ENCODE measurements at regions not wholly inside any gene's neighbourhood (a gene's known extent, or its start where the extent isn't known, plus 50 kb on each side); places are given as distances from the start of the nearest gene placed in this dataset.
"Not testable (repeated sequence)": the region's sequence is repeated elsewhere in the genome, so short reads cannot be mapped to it uniquely, and the experiment has no call there.

DNA sequence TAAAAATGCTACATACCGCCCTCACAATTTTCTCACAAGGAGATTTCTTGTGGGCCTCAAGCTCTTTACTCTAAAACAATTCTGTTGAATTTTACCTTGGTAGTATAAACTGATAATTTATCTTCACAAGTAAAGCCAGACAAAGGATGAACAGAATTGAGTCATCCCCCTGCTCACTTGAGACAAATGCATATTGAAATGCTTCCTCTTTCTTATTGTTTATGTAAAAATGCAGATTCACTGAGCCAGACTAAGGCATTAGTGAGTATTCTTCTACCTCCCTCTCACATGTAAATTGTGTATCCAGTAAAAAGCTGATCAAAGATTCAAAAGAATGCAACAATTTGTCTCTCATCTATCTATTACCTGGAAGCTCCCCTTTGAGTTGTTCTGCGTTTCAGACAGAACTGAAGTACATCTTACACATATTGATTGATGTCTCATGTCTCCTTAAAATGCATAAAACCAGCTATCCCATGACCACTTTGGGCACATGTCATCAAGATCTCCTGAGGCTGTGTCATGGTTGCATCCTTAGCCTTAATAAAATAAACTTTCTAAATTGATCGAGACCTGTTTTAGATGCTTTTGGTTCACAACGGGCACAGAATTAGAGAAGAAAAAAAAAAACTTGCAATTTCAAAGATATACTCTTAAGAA lies 743.1 kb upstream of the B3GALT2 start:
- DNase-seq, result no peak

DNA sequence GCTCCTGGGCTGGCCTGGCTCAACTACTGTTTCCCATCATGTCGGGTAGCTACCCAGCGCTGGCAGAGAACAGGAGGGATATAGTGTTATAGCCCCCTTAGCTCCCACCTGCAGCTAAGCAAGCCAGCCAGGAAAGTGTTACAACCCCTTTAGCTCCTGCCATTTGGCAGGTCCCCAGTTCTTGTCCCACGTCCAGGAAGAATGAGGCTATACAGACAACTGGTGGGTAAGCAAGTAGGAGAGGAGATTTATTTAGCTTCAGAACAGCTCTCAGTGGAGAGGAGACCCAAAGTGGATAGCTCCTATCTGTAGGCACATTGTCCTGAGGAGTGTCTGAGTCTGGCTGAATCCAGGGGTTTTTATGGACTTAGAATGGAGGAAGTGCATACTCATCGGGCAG lies 741.1 kb upstream of the B3GALT2 start:
- no peak for DNase-seq

DNA sequence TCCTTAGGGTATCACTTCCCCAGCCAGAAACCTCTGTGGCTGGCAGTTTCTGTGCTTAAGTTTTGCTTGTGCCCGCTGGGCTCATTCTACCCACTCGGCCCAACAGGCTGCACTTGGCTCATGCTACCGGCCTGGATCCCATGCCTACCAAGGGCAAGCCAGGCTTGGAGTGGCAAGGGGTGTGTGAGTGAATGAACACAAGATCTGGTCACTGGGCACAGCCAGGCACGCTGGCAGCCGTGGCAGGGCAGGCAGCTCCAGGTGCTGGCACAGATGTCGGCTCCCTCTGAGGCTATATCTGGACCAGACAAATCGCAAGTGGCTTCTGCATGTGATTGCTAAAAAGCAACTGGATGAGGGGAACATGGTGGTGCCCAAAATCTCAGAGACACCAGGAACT lies 740.5 kb upstream of the B3GALT2 start:
- DNase-seq, result no peak

DNA sequence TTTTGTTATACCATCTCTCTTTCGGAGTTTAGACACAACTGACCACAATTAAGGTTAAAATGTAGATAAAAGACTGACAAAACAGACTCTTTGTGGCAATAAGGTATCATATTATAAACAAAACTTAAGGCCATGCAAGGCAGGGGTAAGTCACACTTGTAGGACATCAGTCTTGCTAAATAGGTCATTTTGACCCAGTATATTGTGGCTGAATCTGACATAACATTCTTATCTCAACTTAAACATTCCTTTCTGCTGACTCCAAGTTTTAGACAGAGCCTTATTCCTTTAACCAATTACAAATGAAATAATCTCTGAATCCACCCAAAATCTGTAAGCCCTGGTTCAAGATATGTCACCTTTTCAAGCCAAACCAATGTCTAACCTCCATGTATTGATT lies 733.4 kb upstream of the B3GALT2 start:
- no peak for DNase-seq

DNA sequence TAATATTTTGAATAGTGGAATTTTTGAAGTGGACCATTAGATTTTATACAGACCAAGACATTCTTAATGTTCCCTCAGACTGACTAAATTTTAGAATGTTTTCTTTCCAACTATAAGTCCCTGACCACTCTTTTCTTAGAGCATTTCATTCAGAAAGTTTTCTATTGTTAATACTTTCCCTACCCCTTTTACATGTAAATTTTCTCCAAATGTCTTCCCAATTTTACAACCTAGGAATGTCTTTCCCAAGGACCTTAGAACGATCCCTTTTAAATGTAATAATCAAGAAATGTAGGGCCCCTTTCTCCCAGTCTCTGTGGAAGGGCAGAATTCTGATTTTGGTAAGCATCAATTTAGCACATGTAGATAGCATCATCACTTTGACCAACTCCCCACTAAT lies 730.0 kb upstream of the B3GALT2 start:
- DNase-seq, result no peak

DNA sequence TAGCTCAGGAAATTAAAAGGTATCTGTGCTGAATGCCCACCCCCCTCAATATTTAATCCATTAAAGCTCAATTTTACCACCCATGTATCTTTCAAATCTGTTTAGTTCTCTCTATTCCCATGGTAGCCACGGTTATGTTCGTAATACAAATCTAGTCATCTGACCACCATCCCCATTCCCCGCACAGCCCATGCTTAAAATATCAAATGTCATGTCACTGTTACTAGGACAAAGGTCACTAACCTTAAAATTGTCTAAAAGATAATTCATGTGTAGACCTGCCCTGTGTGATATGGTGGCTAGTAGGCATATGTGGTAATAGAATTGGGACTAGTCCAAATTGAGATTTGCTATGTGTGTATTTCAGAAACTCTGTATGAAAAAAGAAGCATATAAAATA lies 728.5 kb upstream of the B3GALT2 start:
- no peak for DNase-seq

DNA sequence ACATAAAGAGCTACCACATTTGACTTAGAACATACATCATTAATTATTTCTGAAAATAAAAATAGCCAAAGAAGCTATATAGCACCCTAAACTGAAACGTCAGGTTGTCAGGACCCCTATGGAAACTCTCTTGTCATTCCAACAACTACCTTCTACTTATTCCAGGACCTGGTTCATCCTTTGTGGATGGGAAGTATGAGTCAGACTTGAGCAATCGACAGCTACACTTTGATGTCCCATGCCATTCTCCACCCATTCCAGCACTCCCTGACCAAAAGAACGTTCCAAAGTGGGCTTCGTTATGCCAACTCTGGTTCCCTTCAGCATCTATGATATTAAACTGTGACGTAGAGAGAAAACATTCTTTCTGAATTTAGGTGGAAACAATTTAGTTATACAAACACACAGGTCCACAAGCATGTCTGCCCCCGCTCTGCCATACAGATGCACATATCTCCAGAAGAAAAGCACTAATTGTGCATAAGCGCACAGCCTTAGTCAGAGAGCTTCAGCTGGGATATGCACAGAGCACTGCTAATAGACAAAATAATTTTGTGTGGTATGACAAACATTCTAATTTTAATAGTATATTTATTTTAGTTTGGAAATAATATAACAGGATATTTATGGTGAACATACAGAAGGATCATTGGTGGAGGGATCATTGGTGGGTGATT lies 723.1 kb upstream of the B3GALT2 start:
- DNase-seq, result no peak

DNA sequence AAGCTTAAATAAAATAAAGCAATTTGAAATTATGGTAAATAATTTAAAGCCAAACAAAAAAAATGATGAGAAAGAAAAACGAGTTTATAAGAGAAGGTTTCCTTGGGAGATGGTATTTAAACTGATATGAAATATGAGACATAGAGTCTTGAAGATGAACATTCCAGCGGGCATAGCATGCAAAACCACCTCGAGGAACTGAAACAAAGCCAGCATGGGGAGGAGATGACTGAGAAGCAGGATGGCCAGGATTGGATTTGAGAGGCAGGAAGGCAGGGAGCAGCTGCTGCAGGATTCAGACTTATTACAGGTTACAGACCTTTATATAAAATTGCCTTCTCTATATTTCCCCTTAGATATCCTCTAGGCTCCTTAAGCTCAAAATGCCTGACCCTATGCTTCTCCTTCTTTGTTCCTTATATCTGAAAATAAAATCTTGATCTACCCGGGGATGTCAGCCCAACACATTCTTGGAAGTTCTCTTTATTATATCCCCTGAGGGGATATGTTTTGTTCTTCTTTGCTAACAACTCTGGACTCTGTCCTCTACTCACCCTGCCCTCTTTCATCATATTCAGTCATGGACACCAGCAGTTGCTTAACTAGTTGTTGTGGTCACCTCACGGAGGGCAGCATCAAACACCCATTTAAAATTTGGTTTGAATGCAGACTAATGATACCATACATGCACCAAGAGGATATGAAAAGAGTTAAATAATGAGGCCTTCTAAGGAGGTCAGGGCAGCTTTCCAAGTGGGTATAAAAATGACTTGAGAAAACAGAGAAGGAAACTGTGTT lies 719.1 kb upstream of the B3GALT2 start:
- no peak for DNase-seq

DNA sequence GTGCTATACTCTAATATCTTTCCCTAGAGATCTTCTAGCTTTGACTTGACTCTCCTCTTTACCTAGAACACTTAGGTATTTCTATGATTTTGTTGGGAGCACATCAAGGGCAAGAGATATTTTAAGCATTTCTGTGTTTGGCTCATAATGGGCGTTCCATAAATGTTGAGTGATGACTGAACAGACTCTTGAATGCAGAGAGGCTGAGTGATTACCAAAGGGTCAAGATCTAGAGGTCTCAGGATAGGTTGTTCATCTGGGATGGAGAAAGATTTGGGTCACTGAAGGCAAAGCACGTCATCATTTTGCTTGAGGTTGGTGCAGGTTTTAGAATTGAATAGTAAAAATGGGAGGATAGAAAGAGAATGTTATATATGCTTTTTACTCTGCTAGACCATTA lies 705.4 kb upstream of the B3GALT2 start:
- DNase-seq, result no peak

DNA sequence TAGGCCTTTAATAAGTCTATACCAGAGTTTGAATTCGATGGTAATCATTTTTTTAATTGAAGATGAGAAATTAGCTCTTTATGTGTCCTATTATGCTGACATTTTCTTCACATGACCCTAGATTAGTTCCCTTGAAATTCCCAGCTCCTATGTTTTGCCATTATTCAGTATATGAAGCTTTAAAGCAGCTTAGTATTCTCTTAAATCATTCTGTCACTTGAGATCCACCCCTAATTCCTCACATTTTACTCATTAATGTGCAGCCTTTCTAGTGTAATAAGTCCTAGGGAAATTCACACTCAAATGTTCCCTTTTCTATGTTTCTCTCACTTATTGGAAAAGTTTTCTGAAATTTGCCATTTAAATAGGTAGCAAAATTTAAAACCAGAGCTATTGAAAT lies 704.5 kb upstream of the B3GALT2 start:
- no peak for DNase-seq

DNA sequence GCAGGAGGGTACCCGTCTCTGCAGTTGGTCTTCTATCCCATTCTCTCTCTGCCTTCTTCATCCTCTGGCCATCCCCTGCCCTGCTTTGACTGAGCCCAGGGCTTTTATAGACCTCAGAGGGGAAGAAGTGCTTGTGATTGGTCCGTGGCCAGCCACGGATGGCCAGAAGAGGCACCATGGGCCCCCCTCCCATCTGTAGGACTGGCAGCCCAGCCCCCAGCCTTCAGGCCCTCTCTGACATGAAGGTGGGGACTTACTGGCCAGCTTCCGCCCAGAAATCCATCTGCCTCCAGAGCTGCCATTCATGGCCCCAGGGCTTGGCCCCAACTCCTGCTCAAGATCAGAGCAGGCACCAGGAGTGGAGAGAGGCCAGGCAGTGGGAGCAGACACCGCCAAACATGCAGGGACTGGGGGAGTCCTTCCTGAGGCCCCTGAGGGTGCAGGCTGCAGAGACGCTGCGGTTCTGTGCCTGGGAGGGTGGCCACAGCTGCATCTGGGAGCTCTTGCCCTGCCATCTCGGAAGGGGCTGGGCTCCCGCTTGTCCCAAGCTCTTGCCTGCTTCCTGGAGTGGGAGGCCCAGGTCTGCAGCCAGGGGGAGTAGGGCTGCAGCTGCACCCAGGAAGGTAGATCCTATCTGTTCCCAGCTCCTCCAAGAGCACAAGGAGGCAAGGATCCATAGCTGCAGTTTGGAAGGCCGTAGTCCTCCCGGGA lies 698.6 kb upstream of the B3GALT2 start:
- DNase-seq, result no peak

DNA sequence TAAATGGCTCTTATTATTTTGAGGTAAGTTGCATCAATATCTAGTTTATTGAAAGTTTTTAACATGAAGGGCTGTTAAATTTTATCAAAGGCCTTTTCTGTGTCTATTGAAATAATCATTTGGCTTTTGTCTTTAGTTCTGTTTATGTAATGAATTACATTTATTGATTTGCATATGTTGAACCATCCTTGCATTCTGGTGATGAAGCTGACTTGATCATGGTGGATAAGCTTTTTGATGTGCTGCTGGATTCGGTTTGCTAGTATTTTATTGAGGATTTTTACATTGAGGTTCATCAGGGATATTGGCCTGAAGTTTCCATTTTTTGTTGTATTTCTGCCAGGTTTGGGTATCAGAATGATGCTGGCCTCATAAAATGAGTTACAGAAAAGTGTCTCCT lies 691.5 kb upstream of the B3GALT2 start:
- not testable (repeated sequence) for DNase-seq

DNA sequence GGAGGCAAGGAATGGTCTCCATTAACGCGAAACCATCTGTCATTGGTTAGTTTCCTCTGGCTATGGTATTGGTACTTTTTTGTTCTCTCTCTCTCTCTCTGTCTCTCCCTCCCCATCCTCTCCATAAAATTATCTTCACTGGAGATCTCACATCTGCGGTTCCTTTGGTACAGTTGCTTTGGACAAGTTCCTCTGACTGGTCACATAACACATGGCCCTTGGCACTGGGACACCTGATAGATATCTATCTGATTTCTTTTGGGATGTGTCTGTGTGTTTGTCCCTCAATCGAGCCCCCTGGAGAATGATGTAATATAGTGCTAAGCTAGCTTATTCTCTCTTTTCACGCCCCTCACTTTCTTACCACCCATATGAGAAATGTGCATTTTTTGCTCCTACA lies 682.0 kb upstream of the B3GALT2 start:
- DNase-seq, result no peak

DNA sequence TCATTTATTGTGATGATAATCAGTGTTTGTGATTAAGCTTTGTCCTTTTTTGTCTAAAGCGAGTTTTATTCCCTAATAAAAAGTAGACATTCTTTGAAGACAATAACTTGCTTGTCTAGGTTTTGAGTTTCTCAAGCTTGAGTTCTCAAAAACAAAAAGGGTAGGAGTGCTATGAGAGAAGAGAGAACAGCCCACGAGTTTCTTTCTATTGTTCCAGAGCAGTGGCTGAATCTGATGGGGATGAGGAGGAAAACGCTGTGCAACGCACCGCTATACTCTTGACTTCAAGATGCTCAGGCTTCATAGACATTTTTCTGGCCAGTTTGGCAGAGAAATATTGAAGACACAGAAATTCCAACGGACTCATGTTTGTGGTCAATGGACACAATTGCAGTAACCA lies 669.8 kb upstream of the B3GALT2 start:
- DNase-seq, result no peak

DNA sequence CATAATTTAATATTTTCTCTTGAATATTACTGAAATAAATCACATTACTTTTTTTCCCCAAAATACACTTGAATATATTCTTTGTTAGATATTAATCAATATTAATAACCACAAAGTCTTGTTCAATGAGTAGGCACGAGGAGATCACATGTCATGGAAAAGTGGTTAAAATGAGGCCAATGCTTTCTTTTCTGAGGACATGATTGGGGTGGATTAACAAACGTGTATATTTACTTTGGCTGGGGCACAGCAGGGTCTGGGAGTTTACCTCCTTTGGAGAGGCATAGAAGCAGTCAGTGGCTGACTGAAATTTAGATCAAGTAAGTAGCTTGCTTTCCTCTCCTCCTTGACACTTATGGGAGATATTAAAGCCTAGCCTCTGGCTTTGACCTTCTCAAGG lies 664.3 kb upstream of the B3GALT2 start:
- no peak for DNase-seq

DNA sequence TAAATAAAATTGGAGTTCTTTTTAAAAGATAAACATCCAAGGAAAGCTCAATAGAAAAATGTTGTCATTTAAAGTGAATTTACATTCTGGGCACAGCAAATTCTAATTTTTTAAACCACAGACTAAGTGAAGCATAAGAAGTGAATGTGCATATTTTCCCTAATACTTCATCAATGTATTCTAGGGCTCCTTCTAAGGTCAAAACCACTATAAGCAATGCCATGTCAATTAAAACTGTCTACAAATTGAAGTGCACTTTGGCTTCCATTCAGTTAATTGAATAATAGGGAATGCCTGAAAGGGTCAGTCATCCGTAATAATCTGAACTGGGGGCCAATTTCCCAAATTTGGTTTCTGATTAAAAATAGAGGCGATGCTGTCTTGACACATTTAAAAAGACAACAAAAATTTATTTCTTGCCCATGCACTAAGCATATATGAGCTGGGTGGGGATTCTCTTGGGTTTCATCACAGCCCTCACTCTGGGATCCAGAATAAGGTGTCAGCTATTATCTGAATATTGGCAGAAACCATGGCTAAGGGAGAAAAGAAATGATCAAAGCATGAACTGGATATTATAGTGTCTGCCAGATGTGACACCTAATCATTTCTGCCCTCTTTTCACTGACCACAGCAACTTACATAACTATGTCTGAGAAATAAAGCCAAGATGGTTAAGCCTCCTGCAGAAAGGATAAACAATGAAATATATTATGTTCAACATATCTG lies 660.6 kb upstream of the B3GALT2 start:
- DNase-seq, result no peak

DNA sequence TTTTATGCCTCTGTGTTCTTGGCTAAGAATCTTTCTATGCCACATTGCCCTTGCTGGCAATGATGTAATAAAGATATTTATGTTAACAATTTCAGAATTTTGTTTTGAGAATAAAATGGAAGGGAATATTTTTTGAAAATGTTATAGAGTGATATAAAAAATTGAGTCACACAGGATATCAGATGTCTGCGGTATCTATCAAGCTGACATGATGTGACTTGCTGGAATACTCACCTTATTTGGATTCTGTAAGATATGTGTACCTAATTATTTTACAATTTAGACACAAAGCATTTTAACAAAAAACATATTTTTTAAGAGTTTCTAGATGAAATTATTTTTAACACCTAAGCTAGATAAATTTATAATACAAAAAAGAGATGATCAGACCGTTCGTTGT lies 660.0 kb upstream of the B3GALT2 start:
- DNase-seq, result no peak

DNA sequence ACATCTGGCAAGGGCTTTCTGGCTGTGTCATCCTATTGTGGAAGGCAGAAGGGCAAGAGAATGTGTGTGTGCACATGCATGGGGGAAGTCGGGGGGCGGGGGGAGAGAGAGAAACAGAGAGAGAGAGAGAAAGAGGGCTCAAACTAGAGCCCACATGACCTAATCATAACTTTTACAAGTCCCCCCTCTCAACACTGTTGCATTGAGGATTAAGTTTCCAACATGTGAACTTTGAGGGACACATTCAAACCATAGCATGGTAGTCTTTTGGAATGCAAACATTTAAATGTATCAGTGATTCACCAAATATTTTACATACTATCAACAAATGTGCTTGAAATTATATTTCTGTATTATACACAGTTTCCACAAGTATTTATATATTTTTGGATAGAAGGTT lies 655.4 kb upstream of the B3GALT2 start:
- DNase-seq, result no peak

DNA sequence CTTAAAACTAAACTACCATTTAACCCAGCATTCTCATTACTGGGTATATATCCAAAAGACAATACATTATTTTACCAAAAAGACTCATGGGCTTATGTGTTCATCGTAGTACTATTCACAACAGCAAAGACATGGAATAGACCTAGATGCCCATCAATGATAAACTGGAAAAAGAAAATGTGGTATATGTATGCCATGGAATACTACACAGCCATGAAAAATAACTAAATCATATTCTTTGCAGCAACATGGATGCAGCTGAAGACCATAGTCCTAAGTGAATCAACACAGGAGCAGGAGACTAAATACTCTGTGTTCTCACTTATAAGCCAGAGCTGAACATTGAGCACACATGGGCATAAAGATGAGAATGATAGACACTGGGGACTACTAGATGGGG lies 645.1 kb upstream of the B3GALT2 start:
- no peak for DNase-seq

DNA sequence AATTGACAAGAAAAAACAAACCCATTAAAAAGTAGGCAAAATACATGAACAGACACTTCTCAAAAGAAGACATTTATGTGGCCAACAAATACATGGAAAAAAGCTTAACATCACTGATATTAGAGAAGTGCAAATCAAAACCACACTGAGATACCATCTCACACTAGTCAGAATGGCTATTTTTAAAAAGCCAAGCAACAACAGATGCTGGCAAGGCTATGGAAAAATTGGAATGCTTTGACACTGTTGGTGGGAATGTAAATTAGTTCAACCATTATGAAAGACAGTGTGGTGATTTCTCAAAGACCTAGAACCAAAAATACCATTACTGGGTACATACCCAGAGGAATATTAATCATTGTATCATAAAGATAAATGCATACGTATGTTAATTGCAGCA lies 641.1 kb upstream of the B3GALT2 start:
- no peak for DNase-seq

DNA sequence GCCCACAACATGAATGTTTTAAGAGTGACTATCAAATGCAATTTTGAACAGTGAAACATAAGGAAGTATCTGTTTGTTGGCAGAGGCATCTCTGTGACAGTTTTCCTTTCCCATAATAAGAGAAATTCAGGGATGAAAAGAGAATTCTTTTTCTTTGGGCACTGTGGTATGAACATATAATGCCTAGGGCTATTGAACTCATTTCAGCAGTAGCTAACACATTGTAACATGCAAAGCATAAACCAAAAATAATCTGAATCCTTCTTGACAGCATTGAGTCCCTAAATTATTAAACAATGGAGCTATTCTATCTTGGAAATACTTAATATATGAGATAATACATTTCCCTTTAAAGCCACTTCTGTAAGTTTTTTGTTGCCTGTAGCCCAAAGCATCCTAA lies 633.0 kb upstream of the B3GALT2 start:
- no peak for DNase-seq

DNA sequence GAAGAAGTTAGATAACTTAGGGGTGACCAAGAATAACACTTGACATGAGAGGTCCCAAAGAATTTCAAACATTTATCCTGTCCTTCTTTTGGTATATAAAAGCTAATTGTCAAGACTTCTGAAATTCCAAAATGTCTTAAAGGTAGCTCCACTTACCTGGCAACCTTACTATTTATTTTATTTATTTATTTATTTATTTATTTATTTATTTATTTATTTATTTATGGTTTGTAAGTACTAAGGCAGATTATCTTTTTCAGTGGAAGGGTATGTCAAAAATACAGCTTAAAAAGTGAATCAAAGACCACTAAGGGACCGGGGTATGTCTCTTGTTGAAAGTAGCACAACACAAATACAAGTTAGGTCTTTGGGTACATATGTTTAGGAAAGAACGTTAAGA lies 620.8 kb upstream of the B3GALT2 start:
- DNase-seq, result no peak
